Muscle of leg (tissue), 3 donors: ENCODE measurements at regions not wholly inside any gene's neighbourhood (a gene's known extent, or its start where the extent isn't known, plus 50 kb on each side); places are given as distances from the start of the nearest gene placed in this dataset.

Experiments
- DNase-seq: peaks from one replicate; pipeline ENCODE4 v3.0.0; 2013
- H3K27ac ChIP-seq: one replicate; pipeline ENCODE4 v1.5.1; 2013; ENCODE audit warnings: mild to moderate bottlenecking, low read length, control low read depth
- H3K27me3 ChIP-seq: one replicate; pipeline ENCODE4 v1.6.1; 2013; ENCODE audit warnings: low read length; ENCODE audit not compliant: control insufficient read depth, insufficient read depth
- H3K36me3 ChIP-seq: one replicate; pipeline ENCODE4 v1.6.1; 2013; ENCODE audit warnings: low read length; ENCODE audit not compliant: control insufficient read depth, insufficient read depth
- H3K4me1 ChIP-seq: one replicate; pipeline ENCODE4 v1.6.1; 2013; ENCODE audit warnings: low read length; ENCODE audit not compliant: control insufficient read depth, insufficient read depth
- H3K4me3 ChIP-seq: one replicate; pipeline ENCODE4 v1.5.1; 2013; ENCODE audit warnings: low read length, control low read depth
- H3K9me3 ChIP-seq: replicated peaks from 2 replicates; pipeline ENCODE4 v1.6.1; 2013; ENCODE audit warnings: low read depth, low read length; ENCODE audit not compliant: control insufficient read depth
- WGBS: methylation state at CpG from one replicate; pipeline ENCODE4 v1.1.5; 2013; ENCODE audit warnings: missing lambda C conversion rate; ENCODE audit not compliant: insufficient coverage; 5-methylcytosine and 5-hydroxymethylcytosine counted together

- no peak overlapping the region for H3K27ac ChIP-seq
- H3K4me1 ChIP-seq: no peaks in the 10 kb centered on the region
- no peak for DNase-seq
These were observed 172.8 kb downstream of the KTN1 start for GRCh38 chr14:55752580-55753390.

GRCh38 chr14:55754471-55754870, 174.5 kb downstream of the KTN1 start:
- Histone ChIP-seq H3K27me3 (no peaks in the 10 kb centered on the region), H3K4me3 (no peak overlapping the region), H3K27ac (no peak overlapping the region), H3K4me1 (no peaks in the 10 kb centered on the region), H3K36me3 (no peaks in the 10 kb centered on the region), H3K9me3 (no peaks in the 10 kb centered on the region)
- WGBS: 88% methylated on average over 1 of the region's 2 CpGs
- no peak for DNase-seq

More at GRCh38 chr14:55752580-55753390, 172.8 kb downstream of the KTN1 start:
- Histone ChIP-seq H3K9me3 (no peaks in the 10 kb centered on the region), H3K4me3 (no peak overlapping the region), H3K27me3 (no peaks in the 10 kb centered on the region), H3K36me3 (no peaks in the 10 kb centered on the region)
- WGBS: 67% methylated on average over 4 of the region's 7 CpGs

- Histone ChIP-seq H3K27ac (no peak overlapping the region), H3K4me3 (no peak overlapping the region), H3K36me3 (no peaks in the 10 kb centered on the region), H3K4me1 (no peaks in the 10 kb centered on the region), H3K27me3 (no peaks in the 10 kb centered on the region), H3K9me3 (no peaks in the 10 kb centered on the region)
- no peak for DNase-seq
- no CpG with 5 or more reads among the region's 5 CpGs for WGBS
These were observed 174.9 kb downstream of the KTN1 start for GRCh38 chr14:55754871-55755270.

- Histone ChIP-seq H3K27ac (no peak overlapping the region), H3K9me3 (no peaks in the 10 kb centered on the region), H3K27me3 (no peaks in the 10 kb centered on the region), H3K36me3 (no peaks in the 10 kb centered on the region), H3K4me3 (no peak overlapping the region), H3K4me1 (peaks cover 3% of the 10 kb centered on the region)
- DNase-seq: no peak
These were observed 176.1 kb downstream of the KTN1 start for GRCh38 chr14:55756078-55756477.

GRCh38 chr14:55756557-55756956, 176.6 kb downstream of the KTN1 start:
- no peaks in the 10 kb centered on the region for H3K9me3 ChIP-seq
- DNase-seq: no peak
- H3K27ac ChIP-seq: no peak overlapping the region
- H3K4me1 ChIP-seq: peaks cover 5% of the 10 kb centered on the region
- no CpG with 5 or more reads among the region's 2 CpGs for WGBS
- no peaks in the 10 kb centered on the region for H3K36me3 ChIP-seq
- no peak overlapping the region for H3K4me3 ChIP-seq
- no peaks in the 10 kb centered on the region for H3K27me3 ChIP-seq

GRCh38 chr14:55758796-55759195, 178.8 kb downstream of the KTN1 start:
- Histone ChIP-seq H3K4me3 (no peak overlapping the region), H3K27ac (no peak overlapping the region), H3K27me3 (no peaks in the 10 kb centered on the region), H3K9me3 (no peaks in the 10 kb centered on the region), H3K4me1 (peaks cover 5% of the 10 kb centered on the region), H3K36me3 (no peaks in the 10 kb centered on the region)
- WGBS: no CpG with 5 or more reads among the region's 1 CpG
- DNase-seq: no peak

- Histone ChIP-seq H3K27ac (no peak overlapping the region), H3K4me3 (no peak overlapping the region), H3K27me3 (no peaks in the 10 kb centered on the region), H3K4me1 (peaks cover 5% of the 10 kb centered on the region), H3K9me3 (no peaks in the 10 kb centered on the region), H3K36me3 (no peaks in the 10 kb centered on the region)
- DNase-seq: peak; percentile 71
- WGBS: 77% methylated on average over 12 of the region's 14 CpGs
These were observed 181.0 kb downstream of the KTN1 start for GRCh38 chr14:55760789-55761566.

GRCh38 chr14:55761651-55762050, 181.6 kb downstream of the KTN1 start:
- no peak for DNase-seq
- no peaks in the 10 kb centered on the region for H3K27me3 ChIP-seq
- no peaks in the 10 kb centered on the region for H3K36me3 ChIP-seq
- H3K4me3 ChIP-seq: no peak overlapping the region
- H3K9me3 ChIP-seq: no peaks in the 10 kb centered on the region
- H3K27ac ChIP-seq: no peak overlapping the region
- peaks cover 5% of the 10 kb centered on the region for H3K4me1 ChIP-seq
- WGBS: 67% methylated on average over 1 of the region's 1 CpG

- Histone ChIP-seq H3K4me1 (peaks cover 5% of the 10 kb centered on the region), H3K27ac (no peak overlapping the region), H3K9me3 (no peaks in the 10 kb centered on the region), H3K27me3 (no peaks in the 10 kb centered on the region), H3K4me3 (no peak overlapping the region), H3K36me3 (no peaks in the 10 kb centered on the region)
- no CpG with 5 or more reads among the region's 5 CpGs for WGBS
- no peak for DNase-seq
These were observed 182.7 kb downstream of the KTN1 start for GRCh38 chr14:55762595-55763232.

GRCh38 chr14:55764784-55765183, 184.8 kb downstream of the KTN1 start:
- no peaks in the 10 kb centered on the region for H3K36me3 ChIP-seq
- H3K27ac ChIP-seq: no peak overlapping the region
- no peak overlapping the region for H3K4me3 ChIP-seq
- no peaks in the 10 kb centered on the region for H3K9me3 ChIP-seq
- DNase-seq: no peak
- H3K27me3 ChIP-seq: no peaks in the 10 kb centered on the region
- no CpG with 5 or more reads among the region's 1 CpG for WGBS
- H3K4me1 ChIP-seq: peaks cover 5% of the 10 kb centered on the region
